ENCODE measurements at regions not wholly inside any gene's neighbourhood (a gene's known extent, or its start where the extent isn't known, plus 50 kb on each side); places are given as distances from the start of the nearest gene placed in this dataset.

GRCh38 chr12:19012965-19013364 lies 116.6 kb upstream of the PLEKHA5 start:
- no peak overlapping the region for H3K27ac Mint-ChIP-seq
- peaks cover 6% of the 10 kb centered on the region for H3K9me3 Mint-ChIP-seq (ENCODE audit: low read depth)
- no peaks in the 10 kb centered on the region for H3K36me3 Mint-ChIP-seq (ENCODE audit: insufficient read depth)
- TF ChIP-seq CTCF (IDR thresholded peaks at IDR 0.05; ENCODE audit: unreplicated experiment) = no peak
- H3K4me3 Mint-ChIP-seq (ENCODE audit: low read depth) = no peak overlapping the region
- no peaks in the 10 kb centered on the region for H3K27me3 Mint-ChIP-seq
- no peak for DNase-seq (ENCODE audit: low spot score, unreplicated experiment)
- peaks cover 16% of the 10 kb centered on the region for H3K4me1 Mint-ChIP-seq (ENCODE audit: low read depth)

GRCh38 chr12:19014240-19014639 lies 115.3 kb upstream of the PLEKHA5 start:
- TF ChIP-seq CTCF (IDR thresholded peaks at IDR 0.05; ENCODE audit: unreplicated experiment) = no peak
- Mint-ChIP-seq H3K4me1 (ENCODE audit: low read depth) (peaks cover 19% of the 10 kb centered on the region), H3K27me3 (no peaks in the 10 kb centered on the region), H3K27ac (no peak overlapping the region), H3K9me3 (ENCODE audit: low read depth) (peaks cover 9% of the 10 kb centered on the region), H3K4me3 (ENCODE audit: low read depth) (no peak overlapping the region), H3K36me3 (ENCODE audit: insufficient read depth) (no peaks in the 10 kb centered on the region)
- DNase-seq (ENCODE audit: low spot score, unreplicated experiment) = no peak

GRCh38 chr12:19015285-19015684 lies 114.2 kb upstream of the PLEKHA5 start:
- H3K27ac Mint-ChIP-seq = no peak overlapping the region
- no peak for DNase-seq (ENCODE audit: low spot score, unreplicated experiment)
- H3K27me3 Mint-ChIP-seq = no peaks in the 10 kb centered on the region
- H3K36me3 Mint-ChIP-seq (ENCODE audit: insufficient read depth) = no peaks in the 10 kb centered on the region
- TF ChIP-seq CTCF (IDR thresholded peaks at IDR 0.05; ENCODE audit: unreplicated experiment) = no peak
- peaks cover 9% of the 10 kb centered on the region for H3K9me3 Mint-ChIP-seq (ENCODE audit: low read depth)
- peaks cover 10% of the 10 kb centered on the region for H3K4me1 Mint-ChIP-seq (ENCODE audit: low read depth)
- H3K4me3 Mint-ChIP-seq (ENCODE audit: low read depth) = no peak overlapping the region

GRCh38 chr12:19018302-19018970 lies 111.1 kb upstream of the PLEKHA5 start:
- H3K27me3 Mint-ChIP-seq = no peaks in the 10 kb centered on the region
- no peak overlapping the region for H3K27ac Mint-ChIP-seq
- H3K36me3 Mint-ChIP-seq (ENCODE audit: insufficient read depth) = no peaks in the 10 kb centered on the region
- no peak overlapping the region for H3K4me3 Mint-ChIP-seq (ENCODE audit: low read depth)
- TF ChIP-seq CTCF (IDR thresholded peaks at IDR 0.05; ENCODE audit: unreplicated experiment) = no peak
- DNase-seq (ENCODE audit: low spot score, unreplicated experiment) = no peak
- H3K9me3 Mint-ChIP-seq (ENCODE audit: low read depth) = peaks cover 3% of the 10 kb centered on the region
- peaks cover 11% of the 10 kb centered on the region for H3K4me1 Mint-ChIP-seq (ENCODE audit: low read depth)

GRCh38 chr12:19021240-19021639 lies 108.3 kb upstream of the PLEKHA5 start:
- H3K9me3 Mint-ChIP-seq (ENCODE audit: low read depth) = peaks cover 7% of the 10 kb centered on the region

More at GRCh38 chr12:19021240-19021639, 108.3 kb upstream of the PLEKHA5 start:
- no peak for TF ChIP-seq CTCF (IDR thresholded peaks at IDR 0.05; ENCODE audit: unreplicated experiment)
- peaks cover 3% of the 10 kb centered on the region for H3K36me3 Mint-ChIP-seq (ENCODE audit: insufficient read depth)
- DNase-seq (ENCODE audit: low spot score, unreplicated experiment) = no peak
- H3K4me3 Mint-ChIP-seq (ENCODE audit: low read depth) = no peak overlapping the region
- peaks cover 15% of the 10 kb centered on the region for H3K4me1 Mint-ChIP-seq (ENCODE audit: low read depth)
- H3K27me3 Mint-ChIP-seq = no peaks in the 10 kb centered on the region
- no peak overlapping the region for H3K27ac Mint-ChIP-seq
